HL-60/S4 (cell line): ENCODE measurements at regions not wholly inside any gene's neighbourhood (a gene's known extent, or its start where the extent isn't known, plus 50 kb on each side); places are given as distances from the start of the nearest gene placed in this dataset.
"Not testable (repeated sequence)": the region's sequence is repeated elsewhere in the genome, so short reads cannot be mapped to it uniquely, and the experiment has no call there.

Source experiments
- in situ Hi-C: fragments of 300-500 bp; cut with MboI; formaldehyde crosslinking; loops from 2 replicates; pipeline ENCODE4 v1.14.3; 2022; ENCODE audit warnings: low sequenced_read_pairs

- in situ Hi-C loops = no loop called here
Measured at GRCh38 chr13:75996582-75996981, 360.5 kb downstream of the LMO7 start.

GRCh38 chr13:75995966-75996365 lies 359.8 kb downstream of the LMO7 start:
- in situ Hi-C loops = no loop called here

- in situ Hi-C loops = no loop called here
Measured at GRCh38 chr13:75993823-75994222, 357.7 kb downstream of the LMO7 start.

GRCh38 chr13:75993241-75993640 lies 357.1 kb downstream of the LMO7 start:
- in situ Hi-C loops = no loop called here

- in situ Hi-C loops = no loop called here
Measured at GRCh38 chr13:75986818-75987217, 350.7 kb downstream of the LMO7 start.

GRCh38 chr13:75985132-75985531 lies 349.0 kb downstream of the LMO7 start:
- in situ Hi-C loops = no loop called here

- in situ Hi-C loops = no loop called here
Measured at GRCh38 chr13:75978818-75979217, 342.7 kb downstream of the LMO7 start.

- in situ Hi-C loops = no loop called here
Measured at GRCh38 chr13:75968103-75968838, 332.1 kb downstream of the LMO7 start.

GRCh38 chr13:75963302-75963701 lies 327.2 kb downstream of the LMO7 start:
- in situ Hi-C loops = no loop called here

GRCh38 chr13:75961911-75962310 lies 325.8 kb downstream of the LMO7 start:
- in situ Hi-C loops = no loop called here

- in situ Hi-C loops = no loop called here
Measured at GRCh38 chr13:75960538-75960994, 324.4 kb downstream of the LMO7 start.

GRCh38 chr13:75959861-75960481 lies 323.8 kb downstream of the LMO7 start:
- in situ Hi-C loops = no loop called here

- in situ Hi-C loops = not testable (repeated sequence)
Measured at GRCh38 chr13:75953589-75953988, 317.5 kb downstream of the LMO7 start.

- in situ Hi-C loops = no loop called here
Measured at GRCh38 chr13:75947448-75947847, 311.3 kb downstream of the LMO7 start.

- in situ Hi-C loops = no loop called here
Measured at GRCh38 chr13:75946536-75947284, 310.6 kb downstream of the LMO7 start.

GRCh38 chr13:75945841-75946482 lies 309.8 kb downstream of the LMO7 start:
- in situ Hi-C loops = no loop called here

- in situ Hi-C loops = no loop called here
Measured at GRCh38 chr13:75938811-75939560, 302.9 kb downstream of the LMO7 start.

GRCh38 chr13:75936791-75937190 lies 300.7 kb downstream of the LMO7 start:
- in situ Hi-C loops = no loop called here

- in situ Hi-C loops = no loop called here
Measured at GRCh38 chr13:75935805-75936204, 299.7 kb downstream of the LMO7 start.

GRCh38 chr13:75934889-75935288 lies 298.8 kb downstream of the LMO7 start:
- in situ Hi-C loops = no loop called here

- in situ Hi-C loops = no loop called here
Measured at GRCh38 chr13:75932636-75933035, 296.5 kb downstream of the LMO7 start.
